ENCODE measurements at regions not wholly inside any gene's neighbourhood (a gene's known extent, or its start where the extent isn't known, plus 50 kb on each side); places are given as distances from the start of the nearest gene placed in this dataset.
A peak's percentile ranks its signal among the peaks of the same experiment; 100 is the strongest.
"Not testable (repeated sequence)": the region's sequence is repeated elsewhere in the genome, so short reads cannot be mapped to it uniquely, and the experiment has no call there.

DNA sequence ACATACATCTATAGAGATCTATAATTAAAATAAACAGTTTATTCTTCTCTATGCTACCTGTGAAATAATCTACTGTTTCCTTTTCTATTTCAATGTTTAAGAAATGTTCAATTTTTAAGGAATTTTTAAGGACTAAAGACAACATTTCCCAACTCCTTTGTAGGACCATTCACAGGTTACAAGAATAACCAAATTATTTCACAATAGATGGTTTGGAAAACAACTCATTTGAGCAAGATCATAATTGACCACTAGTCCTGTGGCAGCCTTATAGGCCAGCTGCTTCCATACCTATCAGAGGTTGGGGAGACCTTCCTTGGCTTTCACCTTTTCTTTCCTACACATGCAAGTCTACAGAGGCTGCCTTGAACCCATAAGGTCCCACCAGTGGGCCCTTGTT, 193.7 kb downstream of the TTC39B start:
- no peak for DNase-seq (ENCODE audit: low spot score)

DNA sequence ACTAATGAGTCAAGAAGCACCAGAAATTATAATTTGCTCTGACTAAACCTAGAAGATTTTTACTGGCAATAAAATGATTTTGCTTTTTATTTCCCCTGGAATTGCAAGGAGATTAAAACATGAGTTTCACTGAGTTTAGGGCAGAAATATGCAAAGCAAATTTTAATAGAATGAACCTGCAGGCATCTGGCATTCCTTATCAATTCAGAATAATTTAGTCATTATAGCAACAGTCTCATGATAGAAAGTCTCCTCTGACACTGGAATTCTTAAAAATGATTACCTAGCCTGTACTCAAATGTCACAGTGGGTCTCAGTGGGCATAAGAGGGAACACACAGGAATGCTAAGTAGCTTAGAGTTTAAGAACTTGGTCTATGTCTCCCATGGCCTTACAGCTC, 195.9 kb downstream of the TTC39B start:
- DNase-seq (ENCODE audit: low spot score), result no peak

DNA sequence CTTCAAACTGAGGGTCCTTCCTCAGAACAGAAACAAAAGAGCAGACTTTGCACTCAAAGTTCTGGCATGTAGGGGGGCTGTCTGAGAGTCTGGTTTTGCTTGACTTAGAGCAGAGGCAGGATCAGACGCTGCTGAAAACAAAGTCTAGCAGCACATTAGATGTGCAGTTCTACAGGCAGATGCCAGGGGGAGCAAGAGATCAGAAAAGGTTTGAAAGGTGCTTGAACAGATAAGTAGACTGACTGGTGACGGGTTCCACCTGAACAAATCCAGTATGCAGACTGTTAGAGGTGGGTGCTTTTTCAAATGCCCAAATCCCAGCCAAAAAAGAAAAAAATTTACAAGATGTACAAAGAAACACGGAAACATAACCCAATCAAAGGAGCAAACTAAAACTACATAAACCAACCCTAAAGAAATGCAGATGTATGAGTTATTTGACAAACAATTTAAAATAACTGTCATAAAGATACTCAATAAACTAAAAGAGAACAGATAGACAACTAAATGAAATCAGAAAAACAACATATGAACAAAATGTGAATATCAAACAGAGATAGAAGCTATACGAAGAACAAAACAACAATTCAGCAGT, 194.7 kb upstream of the FREM1 start:
- DNase-seq (ENCODE audit: low spot score), result peak; percentile 8

DNA sequence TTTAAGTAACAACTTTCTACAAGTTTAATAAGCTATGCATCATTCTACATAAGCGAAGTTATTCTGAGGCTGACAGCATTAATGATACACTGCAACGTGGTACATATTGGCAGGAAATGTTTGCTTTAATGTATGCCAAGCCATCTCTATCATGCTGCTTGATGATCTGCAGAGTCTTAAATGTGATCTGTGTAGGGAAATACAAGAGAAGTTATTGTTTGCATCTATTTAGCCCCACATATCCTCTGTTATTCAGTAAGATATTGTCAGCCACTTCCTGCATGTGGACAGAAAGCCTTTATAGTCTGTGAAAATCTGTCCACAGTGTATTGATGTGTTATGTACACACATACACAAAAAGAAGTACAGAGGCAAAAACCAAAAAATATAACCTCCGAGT, 193.1 kb upstream of the FREM1 start:
- no peak for DNase-seq (ENCODE audit: low spot score)

DNA sequence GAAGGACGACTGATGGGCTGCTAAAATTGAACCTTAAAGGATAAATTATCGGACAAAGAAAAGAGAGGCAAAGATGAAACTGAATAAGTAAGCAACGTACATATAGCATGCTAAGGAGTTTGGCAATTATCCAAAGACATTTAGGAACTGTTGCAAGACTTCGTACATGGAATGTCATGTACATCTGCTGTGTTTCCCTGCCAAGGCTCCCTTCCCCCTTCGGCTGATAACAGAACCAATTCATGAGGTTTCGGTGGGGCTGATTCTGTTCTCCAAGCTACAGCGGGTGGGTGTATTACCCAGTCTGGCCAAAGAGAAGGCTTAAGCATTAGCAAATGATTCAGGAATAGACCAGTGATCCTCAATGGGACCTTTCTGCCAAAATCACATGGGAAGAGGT, 190.9 kb upstream of the FREM1 start:
- no peak for DNase-seq (ENCODE audit: low spot score)

DNA sequence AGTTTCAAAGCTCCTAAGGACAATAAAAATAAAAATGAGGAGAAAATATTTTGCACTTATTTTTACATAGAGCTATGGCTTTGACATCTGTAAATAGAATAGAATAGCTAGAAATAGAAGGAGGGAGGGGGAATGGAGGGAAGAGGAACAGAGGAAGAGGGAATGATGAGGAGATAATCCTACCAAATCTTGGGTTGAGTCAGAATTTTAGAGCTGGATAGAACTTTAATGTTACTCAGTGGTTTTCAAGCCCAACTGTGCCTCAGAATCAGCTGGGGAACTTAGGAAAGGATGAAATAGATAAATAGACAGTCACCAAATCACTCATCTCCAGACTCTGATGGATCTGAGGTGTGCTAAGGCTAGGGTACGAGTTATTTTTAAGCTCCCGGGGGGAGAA, 190.3 kb upstream of the FREM1 start:
- no peak for DNase-seq (ENCODE audit: low spot score)

DNA sequence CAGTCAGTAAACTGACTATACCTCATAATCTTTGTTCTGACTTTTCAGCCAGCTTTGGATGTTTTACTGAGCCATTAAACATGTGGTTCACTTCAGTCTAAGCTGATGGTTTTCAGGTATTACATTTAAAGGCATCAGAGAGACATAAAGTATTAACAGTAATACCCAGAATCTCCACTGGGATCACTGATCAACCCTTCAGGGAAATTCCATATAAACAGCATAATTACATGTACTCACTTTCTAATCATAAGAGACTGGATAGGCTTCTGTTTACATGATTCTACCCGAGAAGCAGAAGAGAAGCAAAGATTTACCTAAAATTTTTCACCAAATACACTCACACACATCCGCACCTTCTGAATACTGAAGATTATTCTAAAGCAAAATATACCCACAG, 186.7 kb upstream of the FREM1 start:
- no peak for DNase-seq (ENCODE audit: low spot score)

DNA sequence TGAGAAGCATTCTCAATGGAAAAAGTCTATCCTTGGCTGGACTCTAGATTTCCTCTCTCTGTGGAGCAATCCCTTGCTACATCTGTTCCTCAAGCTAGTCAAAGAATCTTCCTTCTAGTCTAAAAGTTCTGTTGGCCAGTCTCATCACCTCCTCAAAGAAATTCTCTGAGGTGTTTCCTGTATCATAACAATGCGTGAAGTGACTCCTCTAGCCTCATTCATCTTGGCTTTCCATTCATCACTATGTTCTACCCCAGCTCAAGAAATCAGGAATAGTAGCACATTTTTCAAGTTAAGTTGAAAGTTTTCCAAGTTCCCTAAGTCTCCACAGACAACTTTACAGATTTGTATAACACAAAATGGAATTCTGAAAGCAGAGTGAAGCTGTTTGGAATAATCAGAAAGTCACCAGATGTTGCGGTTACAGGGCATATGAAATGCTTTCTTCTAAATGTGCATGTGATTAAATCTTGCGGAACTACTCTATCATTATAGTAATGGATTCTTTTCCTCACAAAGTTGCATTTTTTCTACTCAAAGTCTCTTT, 176.6 kb upstream of the FREM1 start:
- DNase-seq (ENCODE audit: low spot score), result no peak

DNA sequence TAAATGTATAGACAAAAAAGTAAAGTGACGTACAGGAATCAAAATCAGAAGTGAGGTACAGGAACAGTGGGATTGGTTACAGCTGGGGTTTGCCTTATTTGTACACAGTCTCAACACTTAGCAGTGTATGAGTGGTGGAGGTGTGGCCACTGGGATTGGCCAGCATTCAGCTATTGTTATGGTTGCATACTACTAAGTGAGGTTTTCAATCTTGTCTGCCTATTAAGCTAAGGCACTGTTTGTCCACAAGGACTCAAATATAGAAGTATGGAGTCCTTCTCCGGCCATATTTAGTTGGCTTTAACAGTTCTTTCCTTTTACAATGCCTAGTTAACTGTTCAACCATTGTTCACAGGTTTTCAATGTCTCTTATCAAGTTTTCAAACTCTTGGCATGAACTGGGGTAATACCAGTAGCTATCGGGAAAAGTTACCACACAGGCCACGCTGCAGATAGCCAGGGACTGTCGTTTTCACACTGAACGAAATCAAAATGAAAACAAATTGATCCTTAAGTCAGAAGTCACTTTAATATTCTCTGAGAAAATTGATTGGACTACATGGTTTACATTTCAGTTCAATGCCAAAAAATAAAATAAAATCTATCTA, 176.0 kb upstream of the FREM1 start:
- DNase-seq (ENCODE audit: low spot score), result no peak

DNA sequence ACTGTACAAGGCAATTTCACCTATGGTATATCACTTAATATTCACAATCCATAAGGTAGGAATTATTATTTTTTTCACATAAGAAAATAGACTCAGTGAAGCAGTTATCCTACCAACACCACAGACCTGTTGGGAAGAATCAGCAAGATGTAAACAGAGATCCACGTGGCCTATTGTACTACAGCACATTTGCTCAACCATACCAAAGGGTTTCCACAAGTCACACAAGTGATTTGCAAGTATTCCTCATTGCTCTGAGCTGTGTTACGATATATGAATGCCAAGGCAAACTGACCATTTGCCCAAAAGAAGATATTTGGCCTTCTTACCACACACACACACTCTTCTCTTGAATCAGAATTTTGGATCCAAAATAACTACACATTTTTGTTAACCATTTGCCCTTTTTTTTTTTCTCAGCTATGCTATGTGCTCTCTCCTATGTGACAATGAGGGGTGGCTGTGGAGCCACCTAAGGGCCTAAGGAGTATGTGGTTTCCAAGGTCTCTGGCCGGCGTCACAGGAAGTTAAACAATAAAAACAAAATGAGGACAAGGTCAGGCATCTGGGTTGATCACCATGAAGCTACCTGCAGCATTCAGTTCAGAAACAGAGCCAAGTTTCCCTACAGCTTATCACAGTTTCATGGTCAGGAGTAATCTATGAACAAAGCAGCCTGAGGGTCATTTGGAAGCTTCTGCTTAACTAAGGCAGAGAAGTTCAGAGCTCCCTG, 171.0 kb upstream of the FREM1 start:
- DNase-seq (ENCODE audit: low spot score), result no peak

DNA sequence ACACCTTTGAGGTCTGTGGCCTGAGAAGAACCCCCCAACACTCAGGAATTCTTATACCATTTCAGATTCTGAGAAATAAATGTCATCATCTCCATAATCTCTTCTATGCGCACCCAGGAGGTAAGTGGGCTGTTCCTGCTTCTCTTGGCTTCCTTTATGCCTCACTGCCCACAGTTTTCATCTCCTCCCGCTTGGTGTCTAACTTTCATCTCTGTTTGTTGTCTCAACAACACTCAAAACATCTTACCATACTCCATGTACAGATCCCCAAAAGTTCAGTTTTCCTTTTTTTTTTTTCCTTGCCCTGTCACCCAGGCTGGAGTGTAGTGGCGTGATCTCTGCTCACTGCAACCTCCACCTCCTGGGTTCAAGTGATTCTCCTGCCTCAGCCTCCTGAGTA, 170.2 kb upstream of the FREM1 start:
- DNase-seq (ENCODE audit: low spot score), result no peak

DNA sequence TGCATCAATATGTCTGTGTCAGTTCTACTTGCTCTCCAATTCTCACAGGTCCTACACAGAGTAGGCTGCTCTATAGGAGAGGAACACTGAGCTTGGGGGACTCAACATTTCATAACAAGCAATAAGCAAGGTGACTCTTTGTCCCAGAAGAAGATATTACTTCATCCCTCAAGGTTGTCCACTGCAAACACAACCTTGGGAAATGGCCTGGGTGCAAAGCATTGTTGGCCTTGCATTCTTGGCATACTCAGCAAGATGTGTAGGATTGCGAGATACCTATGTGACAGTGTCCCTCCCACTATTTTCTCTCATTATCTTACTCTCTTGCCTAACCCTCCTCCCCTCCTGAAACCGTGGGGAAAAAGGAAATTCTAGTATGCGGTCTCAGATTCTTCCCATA, 169.8 kb upstream of the FREM1 start:
- DNase-seq (ENCODE audit: low spot score), result no peak

DNA sequence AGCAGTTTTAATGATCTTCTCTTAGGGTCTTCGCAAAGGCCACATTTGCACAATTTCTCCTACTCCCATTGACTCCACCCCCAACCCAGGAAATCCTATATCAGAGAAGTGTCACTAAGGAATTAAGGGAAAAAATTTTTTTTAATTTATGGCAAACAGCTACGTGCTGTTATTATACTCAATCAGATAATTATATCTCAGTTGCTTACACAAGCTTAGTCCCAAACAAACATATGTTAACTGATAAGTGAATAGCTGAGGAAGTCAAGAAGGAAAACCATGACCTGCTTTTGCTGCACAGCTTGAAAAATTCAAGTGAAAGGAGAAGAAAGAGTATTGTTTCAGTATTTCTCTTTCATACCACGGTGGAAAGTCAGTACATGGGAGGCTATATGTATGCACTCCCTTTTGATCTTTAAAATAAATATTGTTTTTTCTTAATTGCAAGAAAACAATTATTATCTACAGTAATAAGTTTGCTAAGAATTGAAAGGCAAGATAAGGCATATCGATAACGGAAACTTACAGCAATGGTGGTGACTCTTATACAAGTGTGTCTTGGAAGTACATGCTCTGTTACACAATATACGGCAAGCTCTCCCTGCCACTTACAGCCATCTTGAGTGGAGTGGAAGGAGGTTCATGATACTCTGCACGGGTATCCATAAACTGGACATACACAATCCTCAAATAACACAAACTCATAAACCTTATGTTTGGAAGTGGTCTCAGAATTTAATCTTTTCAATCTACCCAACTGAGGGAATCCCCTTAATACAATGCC, 167.9 kb upstream of the FREM1 start:
- no peak for DNase-seq (ENCODE audit: low spot score)

DNA sequence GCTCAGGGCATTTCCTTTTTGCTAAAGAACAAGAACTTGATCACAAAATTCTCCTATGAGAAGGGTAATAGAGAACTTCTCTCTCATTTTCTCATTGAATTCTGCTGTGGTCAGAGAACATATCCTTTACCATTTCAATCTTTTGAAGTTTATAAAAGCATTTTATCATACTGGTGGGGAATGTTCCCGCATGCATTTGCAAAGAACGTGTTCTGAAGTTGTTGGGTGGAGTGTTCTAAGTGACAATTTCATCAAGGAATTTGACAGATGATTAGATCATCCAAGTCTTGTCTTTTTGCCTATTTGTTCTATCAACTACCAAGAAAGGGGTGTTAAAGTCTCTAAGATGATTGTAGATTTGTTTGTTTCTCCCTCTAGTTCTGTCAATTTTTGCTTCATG, 163.4 kb upstream of the FREM1 start:
- DNase-seq (ENCODE audit: low spot score), result no peak

DNA sequence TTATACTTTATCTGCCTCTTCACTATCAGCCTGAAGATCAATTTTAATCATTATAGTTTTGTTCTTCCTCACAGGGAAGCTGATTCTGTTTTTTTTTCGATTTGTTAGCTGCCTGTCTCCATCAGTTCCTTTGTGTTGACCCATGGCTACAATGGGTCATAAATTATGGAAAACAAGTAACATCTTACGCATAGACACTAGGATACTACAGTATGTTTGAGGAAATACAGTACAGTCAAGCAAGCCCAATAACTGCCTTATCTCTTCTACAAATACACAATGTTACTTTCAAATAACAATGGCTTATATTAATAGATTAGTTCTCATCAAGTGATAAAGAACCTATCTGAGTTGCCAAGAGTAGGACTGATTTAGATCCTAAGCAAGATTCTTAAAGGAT, 160.5 kb upstream of the FREM1 start:
- DNase-seq (ENCODE audit: low spot score), result no peak

DNA sequence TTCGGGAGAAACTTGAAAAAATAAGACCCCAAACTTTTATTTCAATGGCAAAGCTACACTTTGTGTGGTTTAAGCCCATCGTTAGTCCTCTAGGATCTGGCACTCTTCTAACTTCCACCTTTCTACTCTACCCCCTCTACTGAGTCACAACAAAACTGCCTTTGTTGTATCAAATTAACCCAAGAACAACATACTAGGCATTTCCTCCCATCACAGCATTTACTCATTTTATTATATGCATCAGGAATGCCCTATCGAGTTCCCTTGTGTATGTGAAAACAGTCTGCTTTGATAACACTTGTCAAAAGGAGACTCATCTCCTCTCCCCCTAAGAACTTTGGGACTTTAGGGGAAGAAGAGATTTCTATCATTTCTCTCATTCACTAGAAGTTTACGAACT, 158.9 kb upstream of the FREM1 start:
- DNase-seq (ENCODE audit: low spot score), result no peak

DNA sequence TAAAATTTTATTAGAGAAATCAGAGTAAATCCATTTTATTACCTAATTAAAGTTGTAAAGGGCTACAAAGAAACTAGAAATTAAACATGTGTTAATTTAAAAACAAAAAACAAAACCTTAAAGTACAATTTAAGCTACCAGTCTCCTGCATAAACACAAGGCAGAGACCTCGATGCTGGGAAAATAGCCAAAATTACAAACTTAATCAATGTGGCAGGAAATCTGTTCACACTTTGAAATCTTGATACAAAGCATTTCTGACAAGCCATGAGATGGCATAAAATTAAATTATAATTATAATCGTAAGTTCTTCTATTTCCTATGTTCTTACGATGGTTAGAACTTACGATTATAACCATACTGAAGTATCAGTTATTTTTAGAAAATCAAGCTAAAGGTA, 158.0 kb upstream of the FREM1 start:
- DNase-seq (ENCODE audit: low spot score), result no peak

DNA sequence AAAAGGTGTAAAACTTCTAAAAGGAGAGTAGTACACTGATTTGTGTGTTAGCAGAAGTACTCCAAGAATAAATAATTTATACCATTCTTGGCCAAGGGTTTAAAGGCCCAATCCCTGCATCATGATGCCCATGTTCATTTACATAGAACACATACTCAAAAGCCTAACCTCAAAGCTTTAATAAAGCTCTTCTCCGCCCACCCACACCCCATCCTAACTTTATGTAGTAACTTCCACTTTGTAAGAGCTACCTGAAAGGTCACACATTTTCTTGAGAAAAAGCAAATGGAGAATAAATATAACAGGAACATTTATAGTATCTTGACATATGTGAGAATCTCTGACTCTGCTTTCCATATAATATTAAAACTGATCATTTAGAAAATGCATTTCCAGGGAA, 148.8 kb upstream of the FREM1 start:
- DNase-seq (ENCODE audit: low spot score), result no peak

DNA sequence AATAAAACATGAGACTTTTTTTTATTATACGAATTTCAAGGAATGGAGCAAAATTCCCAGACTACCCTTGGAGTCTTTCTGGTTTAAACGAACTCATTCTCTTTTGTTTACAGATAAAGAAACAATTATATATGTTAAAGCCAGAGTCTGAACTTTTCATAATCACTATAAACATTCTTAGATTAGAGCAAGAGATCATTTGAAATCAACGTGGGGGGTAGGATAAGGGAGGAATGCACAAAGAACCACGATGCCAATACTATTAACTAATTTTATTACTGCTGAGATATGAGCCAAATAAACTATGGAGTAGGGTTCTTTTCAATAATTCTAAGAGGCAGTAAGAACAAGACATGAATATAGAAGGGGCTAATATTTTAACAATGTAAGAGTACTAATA, 148.0 kb upstream of the FREM1 start:
- DNase-seq (ENCODE audit: low spot score), result no peak

DNA sequence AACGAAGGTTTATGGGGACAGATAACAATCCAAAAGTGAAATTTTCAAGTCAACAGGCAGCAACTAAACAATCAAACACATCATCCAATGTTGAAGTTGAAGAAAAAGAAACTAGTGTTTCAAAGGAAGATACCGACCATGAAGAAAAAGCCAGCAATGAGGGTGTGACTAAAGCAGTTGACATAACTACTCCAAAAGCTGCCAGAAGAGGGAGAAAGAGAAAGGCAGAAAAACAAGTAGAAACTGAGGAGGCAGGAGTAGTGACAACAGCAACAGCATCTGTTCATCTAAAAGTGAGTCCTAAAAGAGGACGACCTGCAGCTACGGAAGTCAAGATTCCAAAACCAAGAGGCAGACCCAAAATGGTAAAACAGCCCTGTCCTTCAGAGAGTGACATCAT, 145.1 kb upstream of the FREM1 start:
- DNase-seq (ENCODE audit: low spot score), result not testable (repeated sequence)

DNA sequence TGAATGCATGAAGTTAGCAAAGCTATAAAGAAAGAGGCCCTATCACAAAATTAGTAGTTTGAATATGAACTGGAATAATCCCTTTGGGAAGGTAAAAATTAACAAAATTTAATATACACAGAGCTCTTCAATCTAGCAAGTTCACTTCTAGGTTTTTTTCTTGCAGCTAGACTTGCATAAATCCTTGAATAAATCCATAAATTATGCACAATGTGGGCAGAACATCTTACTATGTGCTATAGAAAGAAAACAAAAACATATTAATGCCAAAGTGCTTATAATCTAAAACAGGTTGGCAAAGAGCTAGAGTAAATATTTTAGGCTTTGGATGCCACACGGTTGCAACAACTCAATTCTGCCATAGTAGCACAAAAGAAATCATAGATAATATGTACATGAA, 138.5 kb upstream of the FREM1 start:
- no peak for DNase-seq (ENCODE audit: low spot score)

DNA sequence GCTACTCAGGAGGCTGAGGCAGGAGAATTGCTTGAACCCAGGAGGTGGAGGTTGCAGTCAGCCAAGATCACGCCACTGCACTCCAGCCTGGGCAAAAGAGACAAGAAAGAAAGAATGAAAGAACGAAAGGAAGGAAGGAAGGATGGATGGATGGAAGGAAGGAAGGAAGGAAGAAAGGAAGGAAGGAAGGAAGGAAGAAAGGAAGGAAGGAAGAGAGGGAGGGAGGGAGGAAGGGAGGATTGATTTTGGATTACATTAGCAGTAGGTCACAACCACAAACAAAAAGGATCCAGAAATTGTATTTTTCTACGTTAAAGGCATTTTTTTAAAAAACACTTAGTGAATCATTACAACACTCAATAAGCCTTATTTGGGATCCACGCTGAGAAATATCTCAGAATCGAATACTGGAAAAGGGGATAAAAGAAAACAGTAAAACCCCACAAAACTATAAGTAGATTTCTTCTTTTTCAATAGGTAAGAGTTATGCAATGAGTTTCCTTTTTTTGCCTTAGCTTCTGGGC, 136.9 kb upstream of the FREM1 start:
- no peak for DNase-seq (ENCODE audit: low spot score)

DNA sequence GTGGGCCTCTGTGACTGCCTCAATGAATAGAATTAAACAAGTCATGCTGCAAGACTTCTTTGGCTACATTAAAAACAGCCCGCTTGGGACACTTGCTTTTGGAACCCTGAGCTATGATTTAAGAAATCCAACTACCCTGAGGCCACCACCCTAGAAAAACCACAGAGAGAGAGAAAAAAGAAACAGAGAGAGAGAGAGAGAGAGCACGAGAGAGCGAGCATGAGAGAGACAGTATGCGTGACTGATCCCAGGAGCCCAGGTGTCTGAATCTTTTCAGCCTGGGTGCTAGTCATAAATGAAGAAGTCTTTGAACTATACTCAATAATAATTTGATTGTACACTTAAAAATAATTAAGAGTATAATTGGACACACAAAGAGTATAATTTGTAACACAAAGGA, 123.1 kb upstream of the FREM1 start:
- no peak for DNase-seq (ENCODE audit: low spot score)

Data from hepatic stellate cell (primary cell).